BJ (cell line): ENCODE measurements at regions not wholly inside any gene's neighbourhood (a gene's known extent, or its start where the extent isn't known, plus 50 kb on each side); places are given as distances from the start of the nearest gene placed in this dataset.

Source experiments
- CTCF ChIA-PET: fragments of 350-600 bp; formaldehyde crosslinking; extraction: SDS; loops from one replicate; lab custom pipeline; 2021; ENCODE audit warnings: antibody characterized with exemption, inconsistent platforms; lab: Yijun Ruan, JAX
- POLR2A ChIA-PET: fragments of 300-600 bp; sonication (Branson Sonifier 250); formaldehyde crosslinking; extraction: SDS; loops from one replicate; lab custom pipeline; 2021; ENCODE audit warnings: antibody characterized with exemption; lab: Charles Lee
- DNase-seq: peaks from one replicate; pipeline ENCODE4 v3.0.0-alpha.2; 2011; ENCODE audit warnings: low read depth
- H3K27me3 ChIP-seq: 2 replicates; pipeline ENCODE4 v1.6.0; 2011; ENCODE audit warnings: low read length; ENCODE audit not compliant: control insufficient read depth, insufficient read depth
- H3K36me3 ChIP-seq: 2 replicates; pipeline ENCODE4 v1.5.1; 2011; ENCODE audit warnings: low read length; ENCODE audit not compliant: control insufficient read depth, insufficient read depth
- H3K4me3 ChIP-seq: 2 replicates; pipeline ENCODE4 v1.5.1; 2011; ENCODE audit warnings: low read depth, mild to moderate bottlenecking, control low read depth, low read length
- CTCF ChIP-seq: IDR thresholded peaks from 2 replicates; pipeline ENCODE4 v1.5.1; 2011; ENCODE audit warnings: low read depth, mild to moderate bottlenecking, control low read depth, inconsistent platforms, low read length, moderate library complexity; ENCODE audit not compliant: insufficient read depth

GRCh38 chr5:82749461-82749820 is 327.8 kb downstream of the TMEM167A start:
- POLR2A ChIA-PET: no interaction called here
- H3K4me3 ChIP-seq: no peak overlapping the region
- CTCF ChIA-PET: interaction anchor here (0.7 kb wide), 1 partner anchor 21 kb away, joined by 4 read pairs; no protein-coding TSS in a partner anchor
- no peaks in the 10 kb centered on the region for H3K27me3 ChIP-seq
- TF ChIP-seq CTCF: no peak
- no peaks in the 10 kb centered on the region for H3K36me3 ChIP-seq
- DNase-seq: no peak

- DNase-seq: no peak
- no peaks in the 10 kb centered on the region for H3K27me3 ChIP-seq
- ChIA-PET POLR2A (no interaction called here), CTCF (interaction anchor here (0.7 to 1.6 kb wide), 2 partner anchors 20 to 22 kb away, joined by 3 to 4 read pairs; no protein-coding TSS in a partner anchor)
- no peak overlapping the region for H3K4me3 ChIP-seq
- TF ChIP-seq CTCF: no peak
- H3K36me3 ChIP-seq: no peaks in the 10 kb centered on the region
These were observed 328.3 kb downstream of the TMEM167A start for GRCh38 chr5:82748688-82749460.

GRCh38 chr5:82747986-82748385 is 329.2 kb downstream of the TMEM167A start:
- CTCF ChIA-PET: interaction anchor here (1.6 kb wide), 1 partner anchor 22 kb away, joined by 3 read pairs; no protein-coding TSS in a partner anchor
- DNase-seq: no peak
- Histone ChIP-seq H3K36me3 (no peaks in the 10 kb centered on the region), H3K4me3 (no peak overlapping the region), H3K27me3 (no peaks in the 10 kb centered on the region)
- TF ChIP-seq CTCF: no peak
- POLR2A ChIA-PET: no interaction called here

GRCh38 chr5:82745016-82745415 is 332.2 kb downstream of the TMEM167A start:
- CTCF ChIA-PET: interaction anchor here (1.1 kb wide), 1 partner anchor 20 kb away, joined by 3 read pairs; no protein-coding TSS in a partner anchor
- POLR2A ChIA-PET: no interaction called here
- no peaks in the 10 kb centered on the region for H3K27me3 ChIP-seq
- DNase-seq: no peak
- H3K4me3 ChIP-seq: no peak overlapping the region
- TF ChIP-seq CTCF: no peak
- H3K36me3 ChIP-seq: no peaks in the 10 kb centered on the region

GRCh38 chr5:82738681-82739269 is 338.4 kb downstream of the TMEM167A start:
- CTCF ChIA-PET: no interaction called here
- Histone ChIP-seq H3K4me3 (no peak overlapping the region), H3K36me3 (no peaks in the 10 kb centered on the region), H3K27me3 (no peaks in the 10 kb centered on the region)
- TF ChIP-seq CTCF: no peak
- POLR2A ChIA-PET: no interaction called here
- DNase-seq: no peak
